ENCODE measurements at regions not wholly inside any gene's neighbourhood (a gene's known extent, or its start where the extent isn't known, plus 50 kb on each side); places are given as distances from the start of the nearest gene placed in this dataset.

DNA sequence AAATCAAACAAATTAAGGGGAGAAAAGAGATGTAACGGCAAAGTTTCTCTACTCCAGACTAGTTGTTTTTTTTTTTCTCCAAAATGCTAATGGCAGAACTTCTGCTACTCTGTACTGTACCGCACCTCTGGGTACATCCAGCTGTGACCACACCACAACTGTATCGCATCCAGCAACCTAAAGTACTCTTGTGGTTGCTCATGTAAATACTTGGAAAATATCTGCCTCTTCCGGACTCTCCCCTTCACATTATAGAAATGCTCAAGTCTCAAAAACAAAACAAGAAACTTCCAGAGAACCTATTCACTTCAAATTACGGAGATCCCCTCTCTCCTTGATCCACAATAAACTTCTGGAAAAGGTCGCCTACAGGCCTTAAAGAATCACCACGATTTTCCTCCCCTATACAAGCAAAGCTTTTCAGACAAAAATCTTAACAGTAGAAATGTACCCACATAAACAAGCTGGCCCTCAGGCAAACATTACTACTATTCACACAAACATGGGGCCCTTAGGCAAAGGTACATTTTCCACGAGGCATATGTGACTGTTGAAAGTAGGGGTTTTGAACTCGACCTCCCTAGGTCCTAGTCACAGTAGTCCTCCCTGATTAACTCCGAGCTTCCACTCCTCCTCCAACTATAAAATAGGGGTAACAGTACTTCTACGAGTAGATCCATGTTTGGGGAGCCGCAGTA is 222.9 kb upstream of the MKLN1 start:
- DNase-seq (ENCODE audit: low read depth) = no peak
- peak overlapping the region; percentile 44 for H3K4me3 ChIP-seq (ENCODE audit: low read depth, low read length)

DNA sequence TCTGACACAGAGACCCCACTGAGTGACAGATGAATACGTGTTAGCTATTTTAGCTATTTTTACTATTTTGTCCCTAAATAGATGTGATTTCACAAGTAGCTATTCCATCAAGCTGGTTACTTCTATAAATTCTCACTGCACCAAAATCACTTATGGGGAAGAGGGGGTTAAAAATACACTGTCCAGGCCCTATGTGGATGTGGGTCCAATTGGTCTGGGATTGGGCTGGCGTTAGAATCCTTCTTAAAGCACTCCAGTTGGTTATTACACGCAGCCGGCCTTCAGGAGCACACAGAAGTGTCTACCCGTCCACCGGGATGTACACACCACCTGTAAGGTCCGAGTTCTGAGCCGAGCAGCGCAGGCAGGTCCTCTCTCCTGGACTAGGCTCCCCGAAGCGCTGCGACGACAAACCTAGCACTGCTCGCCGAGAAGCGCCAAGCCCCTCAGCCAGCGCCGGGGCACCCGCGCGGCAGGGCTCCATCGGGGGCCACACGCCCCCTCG is 222.3 kb upstream of the MKLN1 start:
- DNase-seq (ENCODE audit: low read depth) = no peak
- H3K4me3 ChIP-seq (ENCODE audit: low read depth, low read length) = peak overlapping the region; percentile 44

DNA sequence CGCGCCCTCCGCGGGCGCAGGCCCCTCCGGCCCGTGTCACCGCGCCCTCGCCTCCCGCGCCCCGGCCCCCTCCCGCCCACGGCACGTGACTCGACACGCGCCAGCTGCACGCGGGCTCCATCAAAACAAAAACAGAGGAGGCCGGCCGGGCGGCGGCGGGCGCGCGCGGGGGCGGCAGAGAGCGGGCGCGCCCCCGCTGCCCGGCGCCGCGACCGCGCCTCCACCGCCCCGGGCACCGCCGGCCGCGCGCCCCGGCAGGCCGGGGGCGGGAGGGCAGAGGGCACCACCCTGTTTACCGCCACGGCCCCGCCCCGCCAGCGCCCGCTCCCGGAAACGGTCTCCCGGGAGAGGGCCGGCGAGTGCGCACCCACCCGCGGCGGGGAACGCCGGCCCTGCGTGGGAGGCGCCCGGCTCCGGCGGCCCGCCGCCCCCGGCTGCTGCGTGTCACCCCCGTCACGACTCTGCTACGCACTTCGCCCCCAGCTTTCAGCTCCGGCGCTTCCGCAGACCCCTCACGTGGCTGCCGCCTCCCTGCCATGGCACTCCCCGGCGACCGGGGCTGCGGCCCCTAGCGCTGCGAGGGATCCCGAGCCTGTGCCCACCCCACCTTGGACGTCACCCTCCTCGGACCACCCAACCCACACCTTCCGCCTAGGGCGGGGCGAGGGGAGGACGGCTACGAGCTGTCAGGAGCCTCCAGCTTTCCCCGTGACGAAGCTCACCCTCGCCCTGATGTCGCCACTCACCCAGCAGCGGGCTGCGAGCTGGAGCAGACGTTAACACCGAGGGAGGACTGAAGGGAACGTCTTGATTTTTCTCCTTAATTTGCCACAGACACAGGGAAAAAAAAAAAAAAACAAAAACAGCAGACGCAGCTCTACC is 221.6 kb upstream of the MKLN1 start:
- H3K4me3 ChIP-seq (ENCODE audit: low read depth, low read length) = peak overlapping the region; percentile 72
- peak; percentile 47 for DNase-seq (ENCODE audit: low read depth)

DNA sequence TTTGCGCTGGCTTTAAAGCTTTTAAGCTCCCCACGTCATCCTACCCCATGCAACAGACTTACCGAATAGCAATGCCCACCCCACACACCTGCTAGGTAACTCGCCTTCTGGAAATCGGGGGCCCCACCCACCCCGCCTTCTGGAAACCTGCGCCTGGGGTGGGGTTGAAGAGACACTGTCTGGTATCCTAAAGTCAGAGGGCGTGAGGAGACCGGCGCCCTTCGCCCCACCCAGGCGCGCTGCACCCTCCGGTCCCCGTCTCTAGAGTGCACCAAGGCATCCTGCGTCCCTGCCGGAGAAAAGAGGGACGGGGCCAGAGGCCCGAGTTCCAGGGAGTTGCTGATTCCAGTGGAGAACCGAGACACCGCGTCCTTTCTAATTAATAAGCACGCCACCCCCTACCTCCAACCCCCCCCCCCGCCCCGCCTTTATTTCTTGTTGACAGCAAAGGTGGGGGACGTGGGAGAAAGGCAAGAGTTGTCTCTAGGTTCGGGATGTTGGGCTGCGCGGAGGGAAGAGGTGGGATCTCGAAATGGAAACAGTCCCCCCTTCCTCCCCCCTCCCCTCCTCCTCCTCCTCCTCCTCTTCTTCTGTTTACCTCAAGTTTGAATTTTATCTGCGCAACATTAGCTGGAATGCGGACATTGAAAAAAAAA is 220.9 kb upstream of the MKLN1 start:
- DNase-seq (ENCODE audit: low read depth) = no peak
- H3K4me3 ChIP-seq (ENCODE audit: low read depth, low read length) = peak overlapping the region; percentile 72

DNA sequence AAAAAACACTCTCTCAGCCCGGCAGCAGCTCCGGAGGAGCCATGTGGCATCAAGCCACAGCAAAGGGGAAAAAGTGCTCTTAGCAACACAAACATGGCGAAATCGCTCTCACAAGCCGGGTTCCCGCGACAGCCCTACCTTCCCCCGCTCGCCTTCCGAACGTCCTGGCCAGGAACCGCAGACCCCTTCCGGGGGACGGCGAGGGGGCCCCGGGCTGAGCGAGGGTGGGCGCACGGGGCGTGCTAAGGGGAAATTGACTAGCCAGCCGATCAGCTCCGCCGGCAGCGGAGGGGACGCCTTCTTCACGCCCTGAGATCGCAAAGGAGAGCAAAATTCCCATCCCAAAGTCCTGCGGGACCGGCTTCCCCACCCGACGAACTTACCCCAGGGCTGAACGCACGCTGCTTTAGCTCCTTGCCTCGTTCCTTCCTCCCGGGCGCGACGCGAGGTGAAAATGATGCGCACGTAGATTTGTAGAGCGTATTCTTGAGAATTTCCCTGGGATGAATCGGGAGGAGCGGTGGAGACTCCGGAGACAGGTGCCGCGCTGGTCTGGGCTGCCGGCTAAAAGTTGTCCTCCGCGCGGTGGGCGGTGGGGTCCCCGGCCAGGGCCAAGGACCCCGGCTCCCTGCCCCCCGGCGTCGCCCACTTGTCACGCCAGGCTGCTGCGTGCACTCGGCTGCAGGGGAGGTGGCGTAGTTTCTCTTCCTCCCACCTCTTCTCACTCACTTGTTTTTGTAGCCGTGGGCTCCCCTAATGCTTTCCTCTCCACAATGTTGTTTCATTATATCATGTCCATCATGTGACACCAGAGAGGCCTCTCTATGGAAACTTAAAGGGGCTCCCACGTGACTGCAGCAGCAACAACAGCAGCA is 220.1 kb upstream of the MKLN1 start:
- H3K4me3 ChIP-seq (ENCODE audit: low read depth, low read length) = peak overlapping the region; percentile 72
- peak; percentile 55 for DNase-seq (ENCODE audit: low read depth)

DNA sequence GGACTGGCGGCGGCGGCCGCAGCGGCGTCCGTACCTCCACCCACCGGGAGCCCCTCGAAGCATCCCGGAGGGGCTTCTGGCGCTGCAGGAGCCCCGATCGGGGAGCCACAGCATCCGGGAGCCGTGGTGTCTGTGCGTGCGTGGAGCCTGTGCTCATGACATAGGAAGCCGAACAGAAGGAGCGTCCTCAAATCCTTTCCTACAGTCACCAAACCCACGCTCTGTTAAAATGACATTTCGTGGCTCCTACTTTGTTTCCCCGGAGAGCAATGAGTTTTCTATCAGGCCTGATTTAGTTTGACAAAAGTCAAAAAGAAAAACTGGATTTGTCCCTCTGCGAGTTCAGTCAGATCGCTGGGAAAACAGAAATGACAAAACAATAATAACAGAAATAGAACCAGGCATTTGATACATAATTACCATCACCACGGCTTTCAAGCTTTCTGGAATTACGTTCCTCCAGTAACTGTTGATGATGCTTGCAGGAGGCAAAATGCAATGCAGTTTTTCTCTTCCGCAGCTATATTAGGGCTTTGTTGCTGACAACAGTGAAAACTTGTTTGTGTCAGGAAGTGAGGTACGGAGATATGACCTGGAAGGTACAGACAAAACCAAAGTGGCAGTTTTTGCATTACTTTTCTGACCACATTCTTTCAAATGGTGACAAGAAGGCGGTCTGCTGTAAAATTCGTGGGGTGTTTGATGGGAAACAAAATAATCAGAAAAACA is 219.3 kb upstream of the MKLN1 start:
- DNase-seq (ENCODE audit: low read depth) = no peak
- H3K4me3 ChIP-seq (ENCODE audit: low read depth, low read length) = peak overlapping the region; percentile 72

DNA sequence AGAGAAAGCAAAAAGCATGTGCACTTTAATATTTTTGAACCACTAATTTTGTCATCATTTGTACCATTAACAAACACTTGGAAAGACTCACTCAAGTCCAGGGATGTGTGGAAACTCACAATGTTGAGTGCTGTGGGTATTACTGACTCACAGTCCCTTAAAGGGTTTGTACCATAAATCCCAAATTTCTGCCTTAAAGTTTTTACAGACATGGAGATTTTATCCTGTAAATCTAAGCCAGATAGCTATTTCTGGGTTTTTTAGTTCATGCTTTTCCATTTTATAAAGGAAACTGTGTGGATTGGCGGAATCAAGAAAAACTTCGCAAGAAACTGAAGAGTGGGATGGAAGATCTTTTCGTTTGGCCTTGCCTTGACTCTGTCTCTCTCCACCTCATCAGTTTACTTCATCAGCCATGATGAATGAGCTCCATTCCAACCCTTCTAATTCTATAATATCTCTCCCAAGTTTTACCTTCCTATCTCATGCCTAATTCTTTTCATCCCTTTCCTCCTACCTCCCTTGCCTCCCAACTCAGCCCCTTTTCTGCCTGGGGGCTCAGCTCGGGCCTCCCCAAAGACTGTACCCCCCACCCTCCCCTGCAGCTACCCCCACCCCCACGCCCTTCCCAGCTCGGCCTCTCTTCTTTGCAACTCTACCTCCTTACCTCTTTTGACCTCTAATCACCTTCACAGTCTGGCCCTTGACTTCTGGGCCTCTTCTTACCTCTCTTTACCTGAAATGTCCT is 218.5 kb upstream of the MKLN1 start:
- peak overlapping the region; percentile 72 for H3K4me3 ChIP-seq (ENCODE audit: low read depth, low read length)
- DNase-seq (ENCODE audit: low read depth) = no peak

DNA sequence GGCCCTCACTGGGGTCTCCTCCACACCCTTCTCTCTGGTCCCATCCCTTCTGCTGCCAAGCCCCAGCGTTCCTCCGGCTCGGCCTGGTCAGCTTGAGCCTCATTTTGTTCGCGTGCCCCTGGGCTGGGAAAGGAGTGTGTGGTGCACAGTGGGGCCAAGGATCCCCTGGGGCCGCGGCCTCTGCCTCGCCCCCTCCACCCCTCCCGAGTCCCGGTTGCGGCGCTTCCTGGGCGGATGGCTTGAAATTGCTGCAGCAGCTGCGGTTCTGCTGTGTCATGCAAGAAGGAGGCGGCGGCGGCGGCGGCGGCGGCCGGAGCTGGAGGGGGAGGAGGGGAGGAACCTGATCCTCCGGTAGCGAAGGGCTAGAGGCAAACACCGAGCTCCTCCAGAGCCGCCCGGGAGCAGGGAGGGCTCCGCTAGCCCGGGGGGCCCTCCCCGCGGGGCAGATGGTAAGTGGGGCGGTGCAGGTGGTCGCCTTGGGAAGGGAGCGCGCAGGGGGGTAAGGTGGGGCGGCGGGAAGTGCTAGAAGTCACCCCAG is 217.8 kb upstream of the MKLN1 start:
- H3K4me3 ChIP-seq (ENCODE audit: low read depth, low read length) = peak overlapping the region; percentile 72
- peak; percentile 69 for DNase-seq (ENCODE audit: low read depth)

DNA sequence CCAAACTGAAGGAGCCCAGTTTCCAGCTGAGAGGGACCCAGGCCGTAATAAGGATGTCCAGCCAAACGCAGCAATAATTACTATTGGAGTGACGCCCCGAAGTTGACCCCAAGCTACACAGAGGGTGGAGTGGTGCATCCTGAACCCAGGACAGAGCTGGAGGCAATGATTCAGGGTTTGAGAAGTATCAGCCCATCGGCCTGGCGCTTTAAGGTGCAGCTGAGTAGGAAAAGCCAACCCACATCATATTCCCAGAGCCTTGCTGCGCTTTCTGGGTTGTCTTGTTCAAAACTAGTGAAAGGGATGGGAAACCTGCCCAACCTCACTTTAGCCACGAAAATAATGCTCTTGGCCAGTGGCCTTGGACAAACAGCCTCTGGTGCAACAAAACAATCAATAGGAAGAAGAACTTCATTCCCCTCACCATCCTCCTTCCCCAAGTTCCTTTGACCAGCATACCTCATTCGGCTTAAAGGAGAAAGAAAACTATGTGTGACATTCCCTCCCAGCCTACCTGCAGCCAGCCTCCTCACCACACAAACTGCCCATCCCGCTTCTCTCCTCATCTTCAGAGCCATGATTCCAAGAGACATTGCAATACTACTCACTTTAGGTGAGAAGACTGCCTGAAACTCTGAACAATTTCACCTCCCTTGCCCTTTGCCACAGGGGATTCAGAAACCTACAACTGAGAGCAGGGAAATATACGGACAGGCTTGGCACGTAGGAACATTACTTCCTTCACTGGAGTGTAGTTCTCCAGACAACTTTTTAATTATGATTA is 217.2 kb upstream of the MKLN1 start:
- DNase-seq (ENCODE audit: low read depth) = no peak
- H3K4me3 ChIP-seq (ENCODE audit: low read depth, low read length) = peak overlapping the region; percentile 72

DNA sequence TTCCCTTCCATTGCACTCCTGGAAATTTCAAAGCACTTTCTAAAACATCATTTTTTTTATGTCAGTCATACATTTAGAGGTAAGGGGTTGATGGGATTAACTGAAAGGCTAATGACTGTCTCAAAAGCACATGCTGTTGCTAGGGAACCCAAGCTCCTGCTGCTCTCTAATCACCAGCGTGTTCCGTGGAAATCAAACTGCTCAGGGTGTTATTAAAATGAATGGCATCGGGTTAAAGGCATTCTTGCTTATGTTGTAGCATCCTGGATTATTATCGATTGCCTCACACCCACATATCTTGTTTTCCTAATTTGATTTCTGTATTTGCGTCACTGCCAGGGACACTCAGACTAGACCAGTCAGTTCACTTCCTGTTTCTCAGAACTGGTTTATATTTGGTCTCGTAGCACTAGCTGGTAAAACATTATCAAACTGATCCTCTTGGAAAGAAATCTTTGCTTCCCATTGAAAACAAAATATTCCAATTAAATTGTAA is 216.5 kb upstream of the MKLN1 start:
- peak overlapping the region; percentile 72 for H3K4me3 ChIP-seq (ENCODE audit: low read depth, low read length)
- peak; percentile 68 for DNase-seq (ENCODE audit: low read depth)

DNA sequence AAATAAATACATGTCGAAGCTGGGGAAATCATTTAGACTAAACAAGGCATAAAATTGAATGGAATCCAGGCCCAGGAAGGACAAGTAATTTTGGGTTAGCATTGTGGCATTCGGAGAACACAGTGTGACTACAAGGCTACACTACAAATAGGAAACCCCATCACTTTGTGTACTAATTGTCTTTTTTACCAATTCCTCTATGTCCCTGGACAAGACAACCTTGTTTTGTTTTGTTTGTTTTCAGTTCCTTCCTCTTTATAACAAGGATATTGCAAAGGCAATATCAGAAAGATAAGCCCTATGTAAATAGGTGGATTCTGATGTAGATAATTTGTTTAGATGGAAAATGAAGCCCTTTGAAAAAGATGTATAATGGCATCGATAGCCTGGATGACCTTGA is 215.9 kb upstream of the MKLN1 start:
- no peak for DNase-seq (ENCODE audit: low read depth)
- H3K4me3 ChIP-seq (ENCODE audit: low read depth, low read length) = no peak overlapping the region

DNA sequence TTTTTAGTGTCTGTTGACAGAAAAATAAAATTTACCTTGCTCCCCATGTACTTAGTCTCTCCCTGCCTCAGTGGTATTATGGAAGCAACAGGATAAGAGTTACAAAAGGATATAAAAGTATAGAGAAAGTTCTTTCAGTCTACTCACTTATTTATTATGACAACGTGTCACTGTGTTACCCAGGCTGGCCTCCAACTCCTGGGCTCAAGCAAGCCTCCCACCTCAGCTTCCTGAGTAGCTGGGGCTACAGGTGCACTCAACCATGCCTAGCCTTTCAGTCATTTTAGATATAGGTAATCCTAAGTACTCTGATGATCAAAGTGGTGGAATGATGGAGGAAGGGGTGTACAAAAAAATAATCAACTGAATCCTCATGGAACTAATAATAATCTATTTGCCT is 215.2 kb upstream of the MKLN1 start:
- DNase-seq (ENCODE audit: low read depth) = no peak
- H3K4me3 ChIP-seq (ENCODE audit: low read depth, low read length) = no peak overlapping the region

DNA sequence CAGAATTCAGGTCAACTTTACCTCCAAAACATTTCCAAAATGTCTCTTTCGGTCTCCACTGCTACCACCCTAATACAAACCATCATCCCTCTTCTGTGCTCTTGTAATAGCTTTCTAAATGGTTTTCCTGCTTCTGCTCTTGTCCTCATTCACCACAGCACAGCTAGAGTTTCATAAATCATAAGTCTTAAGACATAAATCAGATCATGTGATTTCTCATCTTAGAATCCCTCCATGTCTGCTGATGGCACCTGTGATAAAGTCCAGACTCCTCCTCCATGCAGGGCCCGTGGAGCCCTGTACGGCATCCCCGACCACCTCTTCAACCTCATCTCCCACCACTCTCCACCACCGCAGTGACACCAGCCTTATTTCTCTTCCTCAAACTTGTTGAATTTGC is 212.3 kb upstream of the MKLN1 start:
- no peak for DNase-seq (ENCODE audit: low read depth)
- no peak overlapping the region for H3K4me3 ChIP-seq (ENCODE audit: low read depth, low read length)

DNA sequence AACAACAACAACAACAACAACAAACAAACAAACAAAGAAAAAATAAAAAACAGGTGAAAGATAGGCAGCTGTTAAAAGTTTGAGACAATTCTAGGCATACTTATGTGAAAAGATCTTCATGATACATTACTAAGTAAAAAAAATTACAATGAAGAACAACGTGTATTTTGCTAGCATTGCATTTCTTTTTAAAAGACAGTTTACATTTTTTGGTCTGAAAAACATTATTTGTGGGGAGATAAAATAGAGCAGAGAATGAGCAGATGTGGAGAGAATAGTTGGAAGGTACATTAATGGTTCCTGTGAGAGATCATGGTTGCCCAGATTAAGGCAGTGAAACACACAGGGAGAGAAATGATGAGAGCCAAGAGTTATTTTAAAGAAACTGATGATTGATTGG is 210.2 kb upstream of the MKLN1 start:
- no peak overlapping the region for H3K4me3 ChIP-seq (ENCODE audit: low read depth, low read length)
- no peak for DNase-seq (ENCODE audit: low read depth)

DNA sequence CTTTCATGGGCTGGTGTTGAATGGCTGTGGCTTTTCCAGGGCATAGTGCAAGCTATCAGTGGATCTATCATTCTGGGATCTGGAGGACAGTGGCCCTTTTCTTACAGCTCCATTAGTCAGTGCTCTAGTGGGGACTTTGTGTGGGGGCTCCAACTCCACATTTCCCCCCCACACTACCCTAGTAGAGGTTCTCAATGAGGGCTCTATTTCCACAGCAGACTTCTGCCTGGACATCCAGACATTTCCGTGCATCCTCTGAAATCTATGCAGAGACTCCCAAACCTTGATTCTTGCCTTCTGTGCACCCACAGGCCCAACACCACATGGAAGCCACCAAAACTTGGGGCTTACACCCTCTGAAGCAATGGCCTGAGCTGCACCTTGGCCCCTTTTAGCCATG is 208.3 kb upstream of the MKLN1 start:
- DNase-seq (ENCODE audit: low read depth) = no peak
- no peak overlapping the region for H3K4me3 ChIP-seq (ENCODE audit: low read depth, low read length)

DNA sequence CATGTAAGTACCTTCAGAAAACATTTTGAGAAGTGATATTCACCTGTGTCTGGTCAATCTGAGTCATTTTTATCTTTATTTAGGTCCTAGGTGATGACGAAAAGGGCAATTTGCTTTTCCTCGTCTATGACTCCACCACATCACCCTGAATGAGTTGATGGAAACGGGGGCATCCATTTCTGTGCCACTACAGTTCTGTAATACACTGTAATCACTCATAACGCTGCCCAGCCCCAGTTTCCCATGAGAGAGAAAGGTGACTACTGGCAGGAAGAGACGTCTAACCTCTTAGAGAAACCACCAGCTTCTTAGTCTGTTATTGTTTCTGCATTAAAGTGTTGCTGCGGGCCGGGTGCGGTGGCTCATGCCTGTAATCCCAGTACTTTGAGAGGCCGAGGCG is 205.3 kb upstream of the MKLN1 start:
- DNase-seq (ENCODE audit: low read depth) = no peak
- no peak overlapping the region for H3K4me3 ChIP-seq (ENCODE audit: low read depth, low read length)

All from skeletal muscle cell (primary cell).